B cell (primary cell): ENCODE measurements at regions not wholly inside any gene's neighbourhood (a gene's known extent, or its start where the extent isn't known, plus 50 kb on each side); places are given as distances from the start of the nearest gene placed in this dataset.

Source experiments
- CTCF ChIP-seq: fragments of 200-600 bp; IDR thresholded peaks from one replicate; pipeline ENCODE4 v1.8.0; 2022; ENCODE audit warnings: antibody characterized with exemption, mild to moderate bottlenecking
- EZH2 ChIP-seq: IDR thresholded peaks from 2 replicates; pipeline ENCODE4 v1.6.1; 2012; ENCODE audit warnings: borderline replicate concordance, low read depth, mild to moderate bottlenecking, moderate library complexity, low read length; ENCODE audit not compliant: insufficient read depth, poor library complexity, severe bottlenecking

- no peak for TF ChIP-seq CTCF
- TF ChIP-seq EZH2, result no peak
Observed at GRCh38 chr10:118498623-118499022, 96.8 kb downstream of the PRLHR start.
